ENCODE measurements at regions not wholly inside any gene's neighbourhood (a gene's known extent, or its start where the extent isn't known, plus 50 kb on each side); places are given as distances from the start of the nearest gene placed in this dataset.

GRCh38 chr19:29016926-29017760, 195.8 kb downstream of the UQCRFS1 start:
- Histone ChIP-seq H2AFZ (ENCODE audit: low read depth, low read length) (no peak overlapping the region), H3K4me2 (ENCODE audit: insufficient read depth, low read length) (no peak overlapping the region), H3K27ac (ENCODE audit: insufficient read depth, low read depth, low read length) (no peak overlapping the region), H3K9ac (replicated peaks; ENCODE audit: extremely low read depth, insufficient read depth, low read length) (no peak overlapping the region), H4K20me1 (replicated peaks; ENCODE audit: control insufficient read depth, extremely low read depth, insufficient read depth, low read length) (no peaks in the 10 kb centered on the region), H3K27me3 (ENCODE audit: control insufficient read depth in 2 of 2, insufficient read depth in 2 of 2, low read length in 2 of 2) (no peaks in the 10 kb centered on the region), H3K4me3 (replicated peaks in 1 of 3; ENCODE audit: insufficient read depth in 1 of 3, low read depth in 1 of 3, low read length in 3 of 3) (no peak overlapping the region), H3K79me2 (ENCODE audit: control insufficient read depth, insufficient read depth, low read length) (no peaks in the 10 kb centered on the region), H3K36me3 (ENCODE audit: control insufficient read depth in 2 of 2, extremely low read depth in 1 of 2, insufficient read depth in 2 of 2, low read length in 2 of 2) (no peaks in the 10 kb centered on the region), H3K9me3 (replicated peaks; ENCODE audit: control insufficient read depth, insufficient read depth, low read length) (no peaks in the 10 kb centered on the region), H3K9me1 (replicated peaks; ENCODE audit: control insufficient read depth, extremely low read depth, insufficient read depth, low read length) (no peaks in the 10 kb centered on the region), H3K4me1 (ENCODE audit: control insufficient read depth, extremely low read depth, insufficient read depth, low read length) (no peaks in the 10 kb centered on the region)
- ChIA-PET POLR2A (no interaction called here), CTCF (no interaction called here)
- no peak for TF ChIP-seq MAX (IDR thresholded peaks at IDR 0.05; ENCODE audit: insufficient read depth, insufficient read length)
- no peak for TF ChIP-seq GATA2 (IDR thresholded peaks at IDR 0.05; ENCODE audit: insufficient read depth, insufficient read length, low read depth, low read length)
- TF ChIP-seq POLR2AphosphoS5 (IDR thresholded peaks at IDR 0.05; ENCODE audit: insufficient read depth, low read depth, low read length), result no peak
- no peak for TF ChIP-seq FOS (IDR thresholded peaks at IDR 0.05; ENCODE audit: borderline replicate concordance, insufficient read depth, low read length)
- TF ChIP-seq MYC (IDR thresholded peaks at IDR 0.05; ENCODE audit: low read depth, low read length), result no peak
- no peak for TF ChIP-seq EZH2 (IDR thresholded peaks at IDR 0.05; ENCODE audit: borderline replicate concordance, low read depth, low read length, severe bottlenecking)
- no peak for TF ChIP-seq JUN (IDR thresholded peaks at IDR 0.05; ENCODE audit: borderline replicate concordance, insufficient read depth, insufficient read length, low read depth)
- no peak for TF ChIP-seq CTCF (IDR thresholded peaks at IDR 0.05; ENCODE audit: extremely low read depth in 1 of 2, insufficient read depth in 1 of 2, low read depth in 1 of 2, low read length in 2 of 2)
- TF ChIP-seq POLR2A (IDR thresholded peaks at IDR 0.05; ENCODE audit: low read depth, low read length), result no peak
- DNase-seq (ENCODE audit: low read depth, low spot score) (no peak), FAIRE-seq (no peak)
- no TSS peak for BruUV-seq (replicated peaks)
- dilution Hi-C loops (cut with MboI; ENCODE audit: extremely low pct_ligation_motif_present, low sequenced_read_pairs), result no loop called here
- intact Hi-C loops (cut with micrococcal nuclease), result no loop called here

All from endothelial cell of umbilical vein (primary cell).